HG03432 (cell line): ENCODE measurements at regions not wholly inside any gene's neighbourhood (a gene's known extent, or its start where the extent isn't known, plus 50 kb on each side); places are given as distances from the start of the nearest gene placed in this dataset.

ENCODE experiments used
- ATAC-seq: cut with Tn5 transposase; IDR thresholded peaks from one replicate; pipeline ENCODE4 v1.9.1; 2021; ENCODE audit warnings: mild to moderate bottlenecking, moderate library complexity; ENCODE audit not compliant: unreplicated experiment

DNA sequence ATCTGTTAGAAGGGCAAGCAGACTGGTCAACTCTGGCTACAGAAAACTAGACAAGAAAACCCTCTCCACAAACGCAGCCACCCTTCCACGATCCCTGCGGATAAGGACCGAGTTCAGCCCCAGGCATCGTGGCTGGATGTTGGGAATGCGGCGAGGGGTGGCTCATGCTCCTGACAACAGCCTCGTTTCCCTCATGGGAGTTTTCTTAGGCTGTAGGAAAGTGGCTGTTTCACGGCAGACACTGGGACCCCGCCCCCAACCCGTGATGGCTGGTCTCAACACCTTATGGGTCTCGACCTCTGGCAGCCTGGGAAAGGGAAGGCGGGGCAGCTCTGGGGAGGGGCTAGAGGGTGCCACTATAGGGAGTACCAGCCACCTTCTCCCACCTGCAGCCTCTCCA is 123.3 kb downstream of the RFLNA start:
- no peak for ATAC-seq

DNA sequence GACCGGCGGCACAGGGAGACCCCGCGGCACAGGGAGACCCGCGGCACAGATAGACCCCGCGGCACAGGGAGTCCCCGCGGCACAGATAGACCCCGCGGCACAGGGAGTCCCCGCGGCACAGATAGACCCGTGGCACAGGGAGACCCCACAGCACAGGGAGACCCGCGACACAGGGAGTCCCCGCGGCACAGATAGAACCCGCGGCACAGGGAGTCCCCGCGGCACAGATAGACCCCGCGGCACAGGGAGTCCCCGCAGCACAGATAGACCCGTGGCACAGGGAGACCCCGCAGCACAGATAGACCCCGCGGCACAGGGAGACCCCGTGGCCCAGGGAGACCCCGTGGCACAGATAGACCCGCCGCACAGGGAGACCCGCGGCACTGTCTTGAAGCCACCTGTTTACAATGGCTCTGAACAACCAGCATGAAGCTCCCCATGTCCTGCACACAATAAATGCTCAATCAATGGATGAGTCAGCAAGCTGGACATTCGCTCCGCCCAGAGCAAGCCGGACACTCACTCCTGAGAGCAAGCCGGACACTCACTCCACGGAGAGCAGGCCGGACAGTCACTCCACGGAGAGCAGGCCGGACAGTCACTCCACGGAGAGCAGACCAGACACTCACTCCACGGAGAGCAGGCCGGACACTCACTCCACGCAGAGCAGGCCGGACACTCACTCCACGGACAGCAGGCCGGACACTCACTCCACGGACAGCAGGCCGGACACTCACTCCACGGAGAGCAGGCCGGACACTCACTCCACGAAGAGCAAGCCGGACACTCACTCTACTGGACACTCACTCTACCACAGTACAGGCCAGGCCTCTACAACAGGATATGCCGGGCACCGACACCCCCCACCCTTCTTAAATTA is 121.9 kb downstream of the RFLNA start:
- ATAC-seq: no peak

DNA sequence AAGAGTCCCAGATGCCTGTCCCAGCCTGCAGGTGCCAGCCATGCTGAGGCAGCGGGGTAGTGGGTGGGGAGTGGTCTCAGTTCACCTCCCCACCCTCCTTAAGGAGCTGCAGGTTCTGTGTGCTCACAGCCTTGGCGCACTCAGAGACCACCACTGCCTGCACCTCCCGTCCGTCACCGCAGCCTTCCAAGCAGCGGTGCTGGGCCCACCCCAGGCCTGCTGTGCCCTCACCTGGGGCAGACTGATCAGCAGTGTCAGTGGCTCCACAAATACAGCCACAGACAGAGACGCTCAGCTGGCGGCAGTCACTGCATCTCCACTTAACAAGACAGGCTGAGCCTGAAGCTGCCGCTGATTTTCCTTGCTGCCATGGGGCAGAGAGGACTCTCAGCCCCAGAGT is 120.2 kb downstream of the RFLNA start:
- ATAC-seq: no peak

DNA sequence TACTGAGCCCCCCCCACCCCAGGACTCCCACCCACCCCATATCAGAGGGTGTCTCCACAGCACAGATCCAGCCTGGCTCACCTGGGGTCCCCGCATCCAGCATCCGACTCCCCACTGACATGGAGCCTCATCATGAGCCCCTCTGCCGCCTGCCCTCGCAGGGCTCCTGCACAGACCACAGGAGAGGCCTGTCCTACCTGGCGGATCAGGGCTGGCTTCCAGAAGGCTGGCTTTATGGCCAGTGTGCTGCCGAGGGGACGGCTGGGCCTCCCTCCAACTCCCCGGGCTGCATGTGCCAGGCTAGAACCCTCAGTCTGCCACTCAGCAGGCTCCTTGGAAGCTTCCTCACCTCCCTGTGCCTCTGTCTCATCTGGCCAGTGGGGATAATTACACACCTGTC is 119.0 kb downstream of the RFLNA start:
- no peak for ATAC-seq

DNA sequence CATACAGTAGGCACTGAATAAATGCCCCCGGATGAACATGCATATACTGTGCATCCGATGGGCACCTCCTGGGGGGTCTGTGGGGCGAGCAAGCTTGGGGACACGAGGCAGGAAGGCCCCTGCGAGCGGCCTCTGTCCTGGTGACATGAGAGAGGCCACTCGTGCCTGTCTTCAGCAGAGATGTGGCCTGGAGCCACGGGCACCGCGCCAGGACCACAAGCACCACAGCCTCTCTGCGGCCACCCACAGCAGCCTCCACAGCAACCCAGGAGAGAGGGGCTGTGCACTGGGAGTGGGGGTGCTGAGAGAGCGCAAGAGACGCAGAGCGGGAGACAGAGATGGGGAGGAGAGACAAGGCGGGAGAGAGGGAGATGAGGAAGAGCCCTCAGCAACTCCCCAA is 118.5 kb downstream of the RFLNA start:
- ATAC-seq: no peak

DNA sequence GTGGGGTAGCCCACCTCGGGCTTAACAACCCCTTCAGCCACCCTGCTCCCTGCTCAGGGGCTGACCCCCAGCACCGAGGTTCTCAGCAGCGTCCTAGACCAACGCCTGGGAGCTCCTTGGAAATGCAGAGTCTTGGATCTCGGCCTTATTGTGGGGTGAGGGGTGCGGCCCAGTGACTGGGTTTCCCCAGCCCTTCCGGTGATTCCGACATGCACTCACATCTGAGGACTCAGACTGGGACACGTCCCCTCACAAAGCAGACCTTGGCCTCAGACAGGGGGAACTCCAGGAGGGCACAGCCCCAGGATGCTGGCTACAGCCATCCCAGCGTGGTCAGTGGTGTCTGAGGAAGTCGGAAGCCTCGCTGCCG is 117.7 kb downstream of the RFLNA start:
- no peak for ATAC-seq

DNA sequence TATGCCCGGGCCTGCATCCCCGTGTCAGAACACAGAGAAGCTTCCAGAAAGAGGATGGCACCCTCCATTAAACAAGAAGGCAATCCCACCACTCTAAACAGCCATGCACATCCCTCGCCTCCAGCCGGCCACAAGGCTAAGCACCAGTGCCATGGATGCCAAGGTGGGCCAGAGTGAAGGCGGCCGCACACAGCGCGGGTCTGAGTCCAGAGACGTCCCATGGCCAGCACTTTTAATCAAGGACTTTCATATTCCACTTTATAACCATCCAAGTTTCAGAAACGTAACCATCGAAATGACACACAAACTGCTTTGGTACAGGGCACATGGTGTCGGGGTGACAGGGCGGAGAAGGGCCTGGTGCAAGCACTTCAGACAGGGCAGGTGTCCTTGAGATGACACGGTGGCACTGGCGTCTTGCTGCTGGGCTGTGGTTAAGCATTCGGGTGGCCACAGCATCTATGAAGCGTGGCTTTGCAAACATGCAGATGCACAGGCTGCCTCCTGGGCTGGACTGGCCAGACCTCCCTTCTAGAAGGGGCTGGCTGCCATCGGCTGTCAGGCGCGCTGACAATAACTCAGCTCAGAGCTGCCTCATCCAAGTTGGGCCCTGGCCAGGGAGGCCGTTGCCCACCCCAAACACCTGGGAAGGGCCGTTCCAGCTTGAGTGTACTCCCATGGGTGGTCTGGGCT is 117.2 kb downstream of the RFLNA start:
- no peak for ATAC-seq

DNA sequence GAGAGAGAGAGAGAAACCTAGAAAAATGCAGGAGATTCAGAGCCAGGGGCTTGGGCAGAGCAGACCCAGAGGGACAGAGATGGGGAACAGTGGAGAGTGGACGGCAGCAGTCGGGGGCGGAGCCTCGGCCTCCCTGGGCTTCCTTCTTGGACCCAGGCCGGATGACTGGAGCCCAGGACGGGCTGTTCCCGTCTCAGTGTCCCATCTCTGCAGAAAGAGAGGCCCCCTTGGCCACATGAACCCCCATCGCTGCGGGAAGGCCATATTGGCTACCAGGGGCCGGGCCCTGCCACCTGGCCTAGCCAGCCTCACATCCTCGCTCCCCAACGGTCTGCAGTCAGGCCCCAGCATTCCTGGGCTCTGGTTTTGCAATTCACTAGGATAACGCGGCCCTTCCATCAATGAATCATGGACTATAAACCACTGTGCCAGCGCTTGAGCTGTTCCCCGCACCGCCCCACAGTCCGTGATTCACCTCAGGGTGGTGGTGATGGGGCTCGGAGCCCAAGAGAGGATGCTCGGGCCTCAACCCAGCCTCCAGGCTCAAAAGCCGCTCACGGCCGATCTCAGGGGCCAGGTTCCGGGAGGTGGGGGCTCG is 116.5 kb downstream of the RFLNA start:
- ATAC-seq: no peak

DNA sequence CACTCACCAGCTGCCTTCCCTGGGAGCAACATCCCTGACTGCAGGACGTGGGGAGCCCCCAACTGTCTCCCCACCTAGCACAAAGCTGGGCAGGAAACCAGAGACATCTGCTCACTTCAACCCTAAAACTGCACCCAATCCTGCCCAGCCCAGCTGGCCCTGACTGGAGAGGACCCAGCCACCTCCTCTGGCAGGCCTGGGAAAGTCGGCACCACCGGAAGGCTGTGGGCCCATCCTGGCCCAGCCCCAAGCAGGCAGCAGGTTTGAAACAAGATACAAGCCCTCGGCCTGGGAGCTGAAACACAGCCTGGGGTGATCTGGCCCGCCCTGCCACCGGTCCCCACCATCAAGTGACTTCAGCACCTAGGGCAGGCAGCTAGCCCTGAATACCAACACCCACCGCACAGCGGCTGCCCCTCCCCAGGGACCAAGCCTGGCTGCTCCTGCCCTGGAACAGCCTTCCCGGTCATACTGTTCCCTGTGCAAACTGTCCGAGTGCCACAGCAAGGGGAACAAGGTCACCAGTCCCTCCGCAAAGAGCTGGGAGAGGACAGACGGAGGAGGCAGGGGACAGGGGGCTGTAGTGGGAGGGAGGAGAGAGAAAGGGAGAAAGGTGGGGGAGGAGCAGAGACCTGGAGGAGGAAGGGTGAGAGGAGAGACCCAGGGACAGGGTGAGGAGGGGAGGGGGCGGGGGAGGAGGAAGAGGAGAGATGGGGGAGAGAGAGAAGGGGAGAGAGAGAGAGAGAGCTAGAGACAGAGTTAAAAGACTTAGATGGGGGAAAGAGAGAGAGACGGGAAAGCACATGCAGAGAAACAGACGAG is 115.7 kb downstream of the RFLNA start:
- no peak for ATAC-seq

DNA sequence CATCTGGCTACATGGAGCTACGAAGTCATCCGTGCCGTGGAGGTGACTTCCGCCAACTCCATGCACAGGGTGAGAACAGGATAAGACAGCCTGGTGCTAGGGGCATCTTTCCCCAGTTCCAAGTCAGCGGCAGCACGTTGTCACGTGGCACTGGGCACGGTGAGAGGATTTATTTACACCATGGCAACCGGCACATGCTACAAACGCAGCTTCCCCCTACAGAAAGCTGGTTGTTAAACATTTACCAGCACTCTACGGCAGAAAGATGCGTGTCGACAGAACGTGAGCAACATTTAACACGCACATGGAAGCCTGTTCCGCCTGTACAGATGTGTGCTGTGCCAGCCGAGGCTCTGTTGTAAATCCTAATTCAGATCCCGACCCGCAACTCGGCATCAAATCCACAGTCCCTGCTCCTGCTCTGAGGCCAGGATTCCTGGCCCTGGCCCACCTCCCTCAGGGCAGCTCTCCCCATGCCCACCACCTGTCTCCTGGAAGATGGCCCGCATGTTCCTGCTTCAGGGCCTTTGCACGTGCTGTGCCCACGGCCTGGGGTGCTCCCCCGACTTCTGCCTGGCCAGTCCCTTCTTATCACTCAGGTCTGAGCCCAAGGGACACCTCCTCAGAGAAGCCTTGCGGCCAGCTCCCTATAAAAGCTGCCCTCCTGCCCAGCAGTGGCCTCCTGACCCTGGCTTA is 114.1 kb downstream of the RFLNA start:
- no peak for ATAC-seq

DNA sequence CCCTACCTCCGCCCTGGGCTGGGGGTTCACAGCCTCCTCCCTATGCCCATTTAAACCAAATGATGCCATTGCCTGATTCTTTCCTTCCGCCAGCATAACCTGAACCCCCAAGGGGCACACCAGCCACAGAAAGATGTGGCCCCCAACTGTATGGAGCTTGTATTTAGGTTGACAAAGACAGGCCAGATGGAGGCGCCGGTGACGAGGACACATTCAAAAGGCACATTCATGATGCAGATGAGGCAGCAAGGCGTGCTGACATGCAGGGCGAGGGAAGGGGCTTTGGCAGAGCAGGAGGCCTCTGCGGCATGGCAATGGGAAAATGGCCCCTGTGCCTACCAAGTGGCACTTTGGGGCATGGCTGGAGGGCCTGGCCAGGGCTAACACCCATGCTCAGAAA is 112.2 kb downstream of the RFLNA start:
- no peak for ATAC-seq

DNA sequence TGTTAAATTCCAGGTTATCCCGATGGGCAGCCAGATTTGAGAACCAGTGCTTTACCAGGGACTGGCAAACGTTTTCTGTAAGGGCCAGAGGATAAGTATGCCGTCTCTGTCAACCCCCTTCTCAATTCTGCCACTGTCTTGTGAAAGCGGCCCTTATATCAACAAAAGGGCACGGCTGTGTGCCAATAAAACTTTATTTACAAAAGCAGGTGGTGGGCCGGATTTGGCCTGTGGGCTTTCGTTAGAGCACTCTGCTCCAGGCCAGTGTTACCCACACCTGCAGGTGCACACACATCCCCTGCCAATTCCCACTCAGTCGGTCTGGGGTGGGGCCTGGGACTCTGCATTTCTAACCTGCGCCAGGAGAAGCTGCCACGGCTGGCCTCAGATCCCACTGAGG is 111.2 kb downstream of the RFLNA start:
- no peak for ATAC-seq

DNA sequence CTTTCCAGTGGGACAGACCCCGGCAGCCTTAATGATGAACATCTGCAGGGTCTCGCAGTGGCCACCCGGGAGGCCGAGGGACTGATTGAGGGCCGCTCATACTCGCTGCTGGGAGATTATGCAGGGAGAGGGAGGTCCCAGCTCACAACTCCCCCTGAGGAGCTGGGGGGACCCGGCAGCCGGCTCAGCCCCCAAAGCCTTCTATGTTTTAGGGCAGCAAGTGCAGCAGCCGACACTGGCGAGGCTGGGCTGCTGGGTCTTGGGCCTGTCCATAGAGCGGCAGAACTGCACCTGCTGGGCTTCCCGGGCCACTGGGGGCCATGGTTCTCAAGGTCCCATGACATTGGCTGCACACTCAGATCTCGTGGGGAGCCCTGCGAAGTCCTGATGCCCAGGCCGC is 110.7 kb downstream of the RFLNA start:
- ATAC-seq: no peak

DNA sequence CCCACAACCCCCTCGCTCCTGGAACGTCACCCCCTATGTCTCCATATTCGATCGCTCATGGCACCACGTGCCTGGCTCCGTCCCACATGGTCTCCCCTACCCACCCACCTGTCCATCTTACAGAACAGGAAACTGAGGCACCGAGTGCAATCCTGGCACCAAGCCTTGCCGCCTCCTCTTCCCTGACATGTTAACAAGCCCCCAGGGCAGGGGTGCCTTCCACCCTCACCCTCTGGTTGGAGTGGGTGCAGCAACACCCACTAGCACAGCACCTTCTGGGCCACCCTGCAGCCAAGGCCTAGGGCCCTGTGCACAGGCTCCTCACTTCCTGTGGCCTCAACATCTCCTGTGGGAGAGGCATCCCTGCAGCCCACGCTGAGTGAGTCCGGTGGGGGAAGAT is 110.3 kb downstream of the RFLNA start:
- no peak for ATAC-seq

DNA sequence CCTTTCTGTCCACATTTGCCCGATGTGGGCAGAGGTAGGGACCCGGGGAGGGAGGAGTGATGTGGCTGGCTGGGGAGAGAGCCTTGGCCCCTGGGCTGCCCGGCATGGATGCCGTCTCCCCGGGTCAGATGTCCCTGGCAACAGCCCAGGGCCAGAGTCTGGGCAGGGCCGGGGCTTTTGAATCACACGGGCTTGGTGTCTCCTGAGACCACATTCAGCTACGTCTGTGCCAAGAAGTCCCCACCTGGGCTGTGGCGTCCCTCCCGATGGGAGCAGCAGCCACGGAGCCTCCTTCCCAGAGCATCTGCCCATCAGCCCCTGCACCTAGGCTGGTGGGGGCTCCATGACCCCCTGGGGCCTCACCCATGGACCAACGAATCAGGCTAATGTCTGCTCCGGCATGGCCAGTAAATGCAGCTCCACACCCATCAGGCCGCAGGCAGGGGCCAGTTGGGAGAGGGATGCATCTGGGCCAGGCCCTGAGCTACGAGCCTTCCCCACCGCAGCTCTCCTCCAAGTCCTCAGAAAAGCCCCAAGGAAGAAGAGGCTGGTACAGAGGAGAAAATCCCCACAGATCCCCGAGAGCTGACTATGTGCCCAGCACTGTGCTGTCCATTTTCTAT is 109.4 kb downstream of the RFLNA start:
- no peak for ATAC-seq

DNA sequence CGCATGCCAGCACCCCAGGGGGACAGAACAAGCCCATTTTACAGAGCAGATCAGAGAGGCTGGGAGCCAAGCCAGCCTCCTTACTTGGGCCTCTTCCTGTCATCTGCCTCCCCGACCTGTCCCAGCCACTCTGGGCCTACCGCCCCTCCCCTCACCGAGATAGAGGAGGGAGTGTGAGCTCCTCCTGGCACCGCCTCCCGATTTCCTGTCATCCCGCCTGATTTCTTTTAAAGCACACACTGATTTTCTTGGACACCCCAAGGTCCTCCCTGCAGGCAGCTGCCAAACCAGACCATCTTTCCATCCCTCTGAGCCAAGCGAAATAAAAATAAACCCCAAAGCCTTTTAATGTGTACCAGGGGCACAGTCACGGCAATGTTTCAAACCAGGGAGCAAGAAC is 108.4 kb downstream of the RFLNA start:
- ATAC-seq: no peak

DNA sequence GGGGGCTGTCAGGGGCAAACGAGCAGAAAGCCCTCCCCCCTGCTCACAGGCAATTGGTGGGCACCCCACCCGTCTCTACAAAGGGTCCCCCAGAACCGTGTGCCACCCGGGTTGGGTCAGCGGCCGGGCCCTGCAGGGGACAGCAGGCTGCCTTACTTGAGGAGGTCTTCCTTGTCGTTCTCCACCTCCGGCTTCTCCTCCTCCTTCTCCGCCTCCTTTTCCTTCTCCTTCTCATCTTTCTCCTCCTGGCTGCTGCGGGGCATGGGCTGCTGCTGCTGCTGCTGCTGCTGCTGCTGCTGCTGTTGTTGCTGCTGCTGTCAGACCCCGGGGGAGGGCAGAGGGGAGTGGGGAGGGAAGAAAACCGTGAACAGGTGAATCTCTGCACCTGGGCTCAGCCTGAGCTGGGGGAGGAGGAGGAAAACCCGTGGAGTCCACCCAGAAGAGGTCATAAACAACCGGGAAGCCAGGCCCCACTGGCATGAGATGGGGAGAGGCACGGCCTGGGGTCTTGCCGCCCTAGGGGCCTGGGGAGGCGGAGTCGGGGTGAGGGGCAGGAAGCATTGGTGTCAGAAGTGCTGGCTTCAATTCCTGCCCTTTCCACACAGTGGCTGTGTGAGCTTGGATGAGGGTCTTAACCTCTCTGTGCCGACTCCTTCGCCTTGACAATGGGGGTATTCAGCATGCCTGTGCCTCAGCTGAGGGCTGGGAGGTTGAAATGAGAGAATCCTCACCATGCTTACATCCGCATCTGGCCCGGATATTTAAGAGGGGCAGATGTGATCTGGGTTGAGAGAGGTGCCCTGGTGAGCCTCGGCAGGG is 107.6 kb downstream of the RFLNA start:
- no peak for ATAC-seq

DNA sequence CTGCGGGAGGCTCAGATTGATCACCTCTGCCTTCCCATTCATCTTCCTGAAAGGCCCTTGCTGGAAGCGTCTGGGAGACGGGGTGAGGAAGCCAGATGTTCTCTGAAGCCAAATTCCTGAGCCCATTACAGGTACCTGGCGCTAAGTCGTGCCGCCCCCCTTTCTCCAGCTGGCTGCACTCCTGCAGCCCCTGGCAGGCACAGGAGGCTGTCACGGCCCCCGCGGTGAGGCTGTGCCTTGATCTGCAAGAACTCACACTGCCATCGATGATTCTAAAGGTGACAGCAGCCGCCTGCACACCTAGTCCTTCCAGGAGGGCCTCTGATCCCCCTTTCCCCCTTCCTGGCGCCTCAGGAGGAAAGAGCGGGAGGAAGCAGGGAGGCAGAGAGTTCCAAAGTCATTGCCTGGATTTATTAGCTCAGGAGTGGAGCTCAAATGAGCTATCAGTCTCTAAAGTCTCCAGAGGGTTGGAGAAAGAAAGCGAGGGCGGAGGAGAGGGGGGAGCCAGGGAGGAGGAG is 106.9 kb downstream of the RFLNA start:
- ATAC-seq: no peak

DNA sequence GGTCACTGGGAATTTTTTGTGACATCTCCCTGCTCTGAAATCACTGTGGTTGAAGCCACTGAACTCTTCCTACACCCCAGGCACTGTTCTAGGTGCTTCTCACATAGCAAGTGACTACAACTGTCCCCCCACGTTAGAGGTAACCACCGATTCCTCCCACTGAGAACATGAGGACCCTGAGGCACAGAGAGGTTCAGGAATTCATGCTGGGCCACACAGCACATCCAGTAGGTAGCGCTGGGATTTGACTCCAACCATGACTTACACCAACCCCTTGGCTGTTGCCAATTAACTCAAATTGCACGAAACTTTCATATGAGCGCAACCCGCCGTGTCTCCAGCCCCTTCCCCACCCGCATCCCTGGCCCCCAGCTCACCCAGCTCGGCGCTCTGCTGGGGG is 105.2 kb downstream of the RFLNA start:
- no peak for ATAC-seq
